H1 (cell line): ENCODE measurements at regions not wholly inside any gene's neighbourhood (a gene's known extent, or its start where the extent isn't known, plus 50 kb on each side); places are given as distances from the start of the nearest gene placed in this dataset.

Experiments
- KDM1A ChIP-seq: fragments of 200-600, 300-600 bp; sonication (generic); IDR thresholded peaks from 2 replicates; pipeline ENCODE4 v1.7.1; 2016; ENCODE audit warnings: mild to moderate bottlenecking, low read length, borderline replicate concordance
- NANOG ChIP-seq: IDR thresholded peaks from 2 replicates; pipeline ENCODE4 v1.6.1; 2011; ENCODE audit warnings: low read length, low read depth, mild to moderate bottlenecking, inconsistent platforms; ENCODE audit not compliant: insufficient read depth, poor library complexity, severe bottlenecking
- RNF2 ChIP-seq: fragments of 200-900, 300-1000 bp; sonication (generic); IDR thresholded peaks from 2 replicates; pipeline ENCODE4 v1.7.1; 2016; ENCODE audit warnings: borderline replicate concordance, low read depth, mild to moderate bottlenecking, antibody characterized with exemption, low read length; ENCODE audit not compliant: poor library complexity, severe bottlenecking; ENCODE audit errors: missing control alignments

DNA sequence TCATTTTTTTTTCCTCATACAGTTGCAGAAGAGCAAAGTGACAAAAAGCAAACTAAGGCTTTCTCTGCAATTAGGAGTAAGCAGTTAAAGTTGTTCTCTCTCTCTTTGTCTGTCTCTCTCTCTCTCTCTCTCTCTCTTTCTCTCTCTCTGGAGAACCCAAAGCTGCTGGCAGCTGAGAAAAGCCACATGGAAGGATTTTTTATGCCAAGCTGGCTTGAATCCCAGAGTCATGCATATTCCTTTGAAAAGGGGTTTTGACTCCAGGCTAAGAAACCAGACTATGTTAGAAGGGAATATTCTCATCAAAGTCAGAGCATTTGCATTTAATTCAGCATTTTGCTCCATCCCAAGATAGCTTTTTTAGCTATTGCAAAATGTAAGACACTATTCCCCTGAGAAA, 1114.2 kb upstream of the GOT2 start (continued):
- TF ChIP-seq NANOG: no peak
- no peak for TF ChIP-seq KDM1A
- no peak for TF ChIP-seq RNF2
